H1 (cell line): ENCODE measurements at regions not wholly inside any gene's neighbourhood (a gene's known extent, or its start where the extent isn't known, plus 50 kb on each side); places are given as distances from the start of the nearest gene placed in this dataset.
"Not testable (repeated sequence)": the region's sequence is repeated elsewhere in the genome, so short reads cannot be mapped to it uniquely, and the experiment has no call there.

Experiments used
- BRCA1 ChIP-seq: IDR thresholded peaks from 2 replicates; pipeline ENCODE4 v1.6.1; 2012; ENCODE audit warnings: low read depth, low read length, improper control_type of control experiment
- EZH2 ChIP-seq: fragments of 200-600 bp; sonication (generic); IDR thresholded peaks from 2 replicates; pipeline ENCODE4 v1.7.1; 2012; ENCODE audit warnings: low read depth, mild to moderate bottlenecking, moderate library complexity, low read length, inconsistent platforms; ENCODE audit not compliant: severe bottlenecking
- GTF2F1 ChIP-seq: IDR thresholded peaks from 2 replicates; pipeline ENCODE4 v1.6.1; 2012; ENCODE audit warnings: low read depth, low read length, improper control_type of control experiment, borderline replicate concordance
- HDAC6 ChIP-seq: IDR thresholded peaks from one replicate; pipeline ENCODE4 v1.7.1; 2012; ENCODE audit warnings: low read depth, mild to moderate bottlenecking, inconsistent platforms, low read length, moderate library complexity
- POLR2A ChIP-seq, 2 experiments: IDR thresholded peaks; 1 replicate in 1 of 2; 2 replicates in 1 of 2; pipeline ENCODE4 v1.6.1; 2011; ENCODE audit warnings: low read depth in 2 of 2, low read length in 2 of 2, mild to moderate bottlenecking in 2 of 2; ENCODE audit errors: control extremely low read depth in 1 of 2
- POLR2AphosphoS5 ChIP-seq: IDR thresholded peaks from 2 replicates; pipeline ENCODE4 v1.6.1; 2011; ENCODE audit warnings: low read depth, low read length
- RFX5 ChIP-seq: IDR thresholded peaks from 2 replicates; pipeline ENCODE4 v1.6.1; 2011; ENCODE audit warnings: low read depth, low read length, improper control_type of control experiment, borderline replicate concordance
- SIN3A ChIP-seq, 2 experiments: IDR thresholded peaks in 1 of 2; conservative IDR thresholded peaks in 1 of 2; 2 replicates each; pipeline ENCODE4 v1.6.1; 2011 to 2012; ENCODE audit warnings: low read length in 2 of 2, improper control_type of control experiment in 1 of 2, low read depth in 1 of 2, mild to moderate bottlenecking in 1 of 2
- SP1 ChIP-seq: IDR thresholded peaks from 2 replicates; pipeline ENCODE4 v1.6.1; 2011; ENCODE audit warnings: low read depth, low read length
- ZNF274 ChIP-seq: IDR thresholded peaks from 2 replicates; pipeline ENCODE4 v1.7.0; 2012; ENCODE audit warnings: low read length, borderline replicate concordance; ENCODE audit errors: extremely low read depth
- TF ChIP-seq, protein P1 (sequence below), 3 experiments: IDR thresholded peaks; 1 replicate in 2 of 3; 2 replicates in 1 of 3; pipeline versions ENCODE4 v1.5.1 to v1.6.1; 2011; ENCODE audit warnings: low read length in 3 of 3, mild to moderate bottlenecking in 3 of 3, inconsistent platforms in 2 of 3, low read depth in 1 of 3, moderate library complexity in 1 of 3; ENCODE audit not compliant: insufficient read depth in 1 of 3; ENCODE audit errors: control extremely low read depth in 1 of 3
- TF ChIP-seq, protein P2 (sequence below): IDR thresholded peaks from 2 replicates; pipeline ENCODE4 v1.6.1; 2011; ENCODE audit warnings: low read length, improper control_type of control experiment
- TF ChIP-seq, protein P3 (sequence below): IDR thresholded peaks from 2 replicates; pipeline ENCODE4 v1.6.1; 2012; ENCODE audit warnings: low read length, inconsistent platforms

DNA sequence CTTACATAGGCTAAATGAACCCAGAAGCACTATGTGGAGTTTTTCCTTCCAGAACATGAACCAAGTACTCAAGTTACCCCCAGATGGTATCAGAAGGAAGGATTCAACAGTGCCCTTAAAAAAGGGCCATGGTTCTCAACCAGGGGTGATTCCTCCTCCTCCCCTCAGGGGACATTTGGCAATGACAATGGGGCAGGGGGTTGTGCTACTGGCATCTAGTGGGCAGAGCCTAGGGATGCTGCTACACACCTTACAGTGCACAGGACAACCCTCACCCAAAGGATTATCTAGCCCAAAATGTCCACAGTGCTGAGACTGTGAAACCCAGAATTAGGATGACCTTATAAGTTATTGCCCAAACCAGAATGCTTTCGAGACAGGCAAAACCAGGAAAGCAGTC is 104.1 kb downstream of the NPIPA5 start:
- TF ChIP-seq EZH2; RFX5; SIN3A (conservative IDR thresholded peaks at IDR 0.05 in 1 of 2, IDR thresholded peaks at IDR 0.05 in 1 of 2; ENCODE audit: low read depth in 1 of 2, low read length in 2 of 2); POLR2A (IDR thresholded peaks at IDR 0.05; ENCODE audit: control extremely low read depth in 1 of 2, low read depth in 2 of 2, low read length in 2 of 2); HDAC6; SP1; GTF2F1; POLR2AphosphoS5; ZNF274; BRCA1: not testable (repeated sequence)
- TF ChIP-seq, protein P1, sequence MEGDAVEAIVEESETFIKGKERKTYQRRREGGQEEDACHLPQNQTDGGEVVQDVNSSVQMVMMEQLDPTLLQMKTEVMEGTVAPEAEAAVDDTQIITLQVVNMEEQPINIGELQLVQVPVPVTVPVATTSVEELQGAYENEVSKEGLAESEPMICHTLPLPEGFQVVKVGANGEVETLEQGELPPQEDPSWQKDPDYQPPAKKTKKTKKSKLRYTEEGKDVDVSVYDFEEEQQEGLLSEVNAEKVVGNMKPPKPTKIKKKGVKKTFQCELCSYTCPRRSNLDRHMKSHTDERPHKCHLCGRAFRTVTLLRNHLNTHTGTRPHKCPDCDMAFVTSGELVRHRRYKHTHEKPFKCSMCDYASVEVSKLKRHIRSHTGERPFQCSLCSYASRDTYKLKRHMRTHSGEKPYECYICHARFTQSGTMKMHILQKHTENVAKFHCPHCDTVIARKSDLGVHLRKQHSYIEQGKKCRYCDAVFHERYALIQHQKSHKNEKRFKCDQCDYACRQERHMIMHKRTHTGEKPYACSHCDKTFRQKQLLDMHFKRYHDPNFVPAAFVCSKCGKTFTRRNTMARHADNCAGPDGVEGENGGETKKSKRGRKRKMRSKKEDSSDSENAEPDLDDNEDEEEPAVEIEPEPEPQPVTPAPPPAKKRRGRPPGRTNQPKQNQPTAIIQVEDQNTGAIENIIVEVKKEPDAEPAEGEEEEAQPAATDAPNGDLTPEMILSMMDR (IDR thresholded peaks at IDR 0.05; ENCODE audit: control extremely low read depth in 1 of 3, insufficient read depth in 1 of 3, low read depth in 1 of 3, low read length in 3 of 3) = not testable (repeated sequence)
- TF ChIP-seq, protein P2, sequence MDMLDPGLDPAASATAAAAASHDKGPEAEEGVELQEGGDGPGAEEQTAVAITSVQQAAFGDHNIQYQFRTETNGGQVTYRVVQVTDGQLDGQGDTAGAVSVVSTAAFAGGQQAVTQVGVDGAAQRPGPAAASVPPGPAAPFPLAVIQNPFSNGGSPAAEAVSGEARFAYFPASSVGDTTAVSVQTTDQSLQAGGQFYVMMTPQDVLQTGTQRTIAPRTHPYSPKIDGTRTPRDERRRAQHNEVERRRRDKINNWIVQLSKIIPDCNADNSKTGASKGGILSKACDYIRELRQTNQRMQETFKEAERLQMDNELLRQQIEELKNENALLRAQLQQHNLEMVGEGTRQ = not testable (repeated sequence)
- TF ChIP-seq, protein P3, sequence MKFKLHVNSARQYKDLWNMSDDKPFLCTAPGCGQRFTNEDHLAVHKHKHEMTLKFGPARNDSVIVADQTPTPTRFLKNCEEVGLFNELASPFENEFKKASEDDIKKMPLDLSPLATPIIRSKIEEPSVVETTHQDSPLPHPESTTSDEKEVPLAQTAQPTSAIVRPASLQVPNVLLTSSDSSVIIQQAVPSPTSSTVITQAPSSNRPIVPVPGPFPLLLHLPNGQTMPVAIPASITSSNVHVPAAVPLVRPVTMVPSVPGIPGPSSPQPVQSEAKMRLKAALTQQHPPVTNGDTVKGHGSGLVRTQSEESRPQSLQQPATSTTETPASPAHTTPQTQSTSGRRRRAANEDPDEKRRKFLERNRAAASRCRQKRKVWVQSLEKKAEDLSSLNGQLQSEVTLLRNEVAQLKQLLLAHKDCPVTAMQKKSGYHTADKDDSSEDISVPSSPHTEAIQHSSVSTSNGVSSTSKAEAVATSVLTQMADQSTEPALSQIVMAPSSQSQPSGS = not testable (repeated sequence)
